Putamen (tissue), 1 donor: ENCODE measurements at regions not wholly inside any gene's neighbourhood (a gene's known extent, or its start where the extent isn't known, plus 50 kb on each side); places are given as distances from the start of the nearest gene placed in this dataset.
"Not testable (repeated sequence)": the region's sequence is repeated elsewhere in the genome, so short reads cannot be mapped to it uniquely, and the experiment has no call there.

Experiments used
- DNase-seq: peaks from one replicate; pipeline ENCODE4 v3.0.0-alpha.2; 2016; ENCODE audit warnings: low spot score

DNA sequence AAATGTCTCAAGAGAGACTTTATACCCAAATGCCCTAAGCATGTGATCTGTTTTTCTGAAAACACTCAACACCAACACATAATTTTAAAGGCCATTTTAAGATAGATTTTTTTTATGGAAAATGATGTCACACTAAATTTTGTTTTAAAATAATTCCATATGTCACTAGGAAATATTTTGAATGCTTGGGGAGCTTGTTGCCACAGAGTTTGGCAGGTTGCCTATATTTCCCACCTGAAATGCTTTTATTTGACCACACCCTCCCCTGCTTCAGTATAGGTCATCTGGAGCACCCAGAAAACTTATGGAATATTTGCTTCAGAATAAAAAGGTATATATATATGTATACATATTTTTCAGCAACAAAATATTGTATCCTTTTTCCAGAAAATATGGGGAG is 180.0 kb upstream of the ANK3 start:
- no peak for DNase-seq

DNA sequence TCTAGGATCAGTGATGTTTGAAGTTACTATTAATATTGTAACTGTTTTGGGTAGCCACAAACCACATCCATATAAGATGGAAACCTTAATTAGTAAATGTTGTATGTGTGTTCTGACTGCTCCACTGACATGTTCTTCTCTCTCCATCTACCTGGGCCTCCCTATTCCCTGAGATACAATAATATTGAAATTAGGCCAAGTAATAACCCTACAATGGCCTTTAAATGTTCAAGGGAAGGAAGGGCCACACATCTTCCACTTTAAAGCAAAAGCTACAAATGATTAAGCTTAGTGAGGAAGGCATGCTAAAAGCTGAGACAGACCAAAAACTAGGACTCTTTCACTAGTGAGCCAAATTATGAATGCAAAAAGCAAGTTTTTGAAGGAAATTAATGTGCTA is 176.4 kb upstream of the ANK3 start:
- DNase-seq, result no peak

DNA sequence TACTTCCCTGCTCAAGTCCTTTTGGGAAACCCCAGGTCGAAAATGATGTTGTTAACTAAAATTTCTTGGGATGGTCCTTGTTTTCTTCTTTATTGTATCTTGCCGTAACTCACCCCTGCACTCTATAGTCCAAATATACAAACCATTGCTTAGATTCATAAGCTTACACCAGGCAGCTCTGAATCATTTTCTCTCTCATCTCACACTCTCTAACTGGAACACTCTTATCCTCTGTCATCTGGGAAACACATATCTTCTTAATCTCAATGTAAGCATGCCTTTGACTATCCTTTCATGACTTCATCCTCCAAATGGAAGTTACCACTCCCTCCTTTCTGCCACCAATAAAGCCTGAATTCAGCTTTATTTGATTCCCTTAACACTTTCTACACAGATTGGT is 175.8 kb upstream of the ANK3 start:
- DNase-seq, result no peak

DNA sequence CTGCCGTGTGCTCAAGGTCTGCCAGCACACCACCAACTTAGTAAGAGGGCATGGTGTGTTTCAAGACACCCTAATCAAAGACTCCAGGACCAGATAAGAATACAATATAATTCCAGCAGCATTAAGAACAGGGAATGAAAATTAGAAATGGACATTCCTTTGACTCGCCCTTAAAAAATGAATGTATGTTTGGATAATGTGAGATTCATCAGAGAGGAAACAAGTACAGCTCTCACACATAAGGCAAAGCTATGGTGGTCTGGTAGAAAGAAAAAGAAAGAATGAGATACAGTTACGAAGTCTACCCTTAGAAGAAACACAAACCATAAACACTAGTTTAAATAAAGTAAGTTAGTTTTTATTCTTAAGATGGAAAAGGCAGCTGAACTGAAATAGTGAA is 174.8 kb upstream of the ANK3 start:
- no peak for DNase-seq

DNA sequence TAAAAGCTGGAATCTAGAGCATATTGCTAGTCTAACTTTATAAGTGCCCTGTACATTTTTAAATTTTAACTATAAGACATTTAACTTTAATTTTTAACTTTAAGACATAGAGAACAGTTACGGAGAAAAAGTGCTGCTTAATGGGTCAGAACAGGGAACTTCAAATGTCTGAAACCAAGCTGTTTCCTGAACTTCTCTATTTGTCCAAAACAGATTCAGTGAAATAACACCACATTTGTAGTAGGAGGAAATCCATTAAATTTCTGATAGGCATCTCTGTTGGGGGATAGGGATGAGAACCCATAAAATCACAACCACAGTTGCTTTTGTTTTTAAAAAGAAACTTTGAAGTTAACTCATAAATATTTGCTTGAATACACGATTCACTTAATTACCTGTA is 170.8 kb upstream of the ANK3 start:
- no peak for DNase-seq

DNA sequence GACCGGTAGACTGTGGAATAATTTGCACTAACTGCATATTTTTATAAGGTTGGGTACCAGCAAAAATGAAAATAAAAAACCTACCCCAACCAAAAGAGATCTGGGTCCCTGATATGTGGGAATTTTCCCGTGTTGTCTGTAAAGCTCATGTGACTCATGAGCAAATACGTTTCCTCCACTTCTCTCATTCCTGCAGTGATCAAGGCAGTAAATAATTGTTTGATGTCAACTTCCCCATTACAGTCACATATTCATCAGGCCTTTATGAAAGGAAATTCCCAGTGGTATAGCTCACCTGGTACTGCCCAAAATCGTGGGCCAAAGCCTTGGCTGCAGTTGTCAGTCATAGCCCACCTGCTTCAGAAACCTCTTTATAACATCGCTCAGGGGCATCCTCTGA is 166.0 kb upstream of the ANK3 start:
- DNase-seq, result no peak

DNA sequence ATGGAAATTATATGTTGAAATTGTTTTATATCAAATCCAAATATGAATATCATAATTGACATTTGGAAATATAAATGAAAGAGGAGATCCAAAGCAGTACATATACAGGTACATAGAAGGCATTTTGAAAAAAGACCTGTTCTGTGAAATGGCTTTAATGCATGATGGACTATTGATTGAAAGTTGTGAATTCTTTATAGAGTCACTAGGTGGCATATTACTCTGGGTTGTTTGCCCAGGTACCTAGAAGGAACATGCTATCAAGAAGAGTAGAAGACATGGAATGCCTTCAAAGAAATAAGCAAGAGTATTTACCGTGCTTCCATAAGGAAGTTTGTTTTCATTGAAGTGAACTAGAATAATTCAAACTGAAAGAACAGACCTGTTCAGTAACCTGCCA is 160.0 kb upstream of the ANK3 start:
- no peak for DNase-seq

DNA sequence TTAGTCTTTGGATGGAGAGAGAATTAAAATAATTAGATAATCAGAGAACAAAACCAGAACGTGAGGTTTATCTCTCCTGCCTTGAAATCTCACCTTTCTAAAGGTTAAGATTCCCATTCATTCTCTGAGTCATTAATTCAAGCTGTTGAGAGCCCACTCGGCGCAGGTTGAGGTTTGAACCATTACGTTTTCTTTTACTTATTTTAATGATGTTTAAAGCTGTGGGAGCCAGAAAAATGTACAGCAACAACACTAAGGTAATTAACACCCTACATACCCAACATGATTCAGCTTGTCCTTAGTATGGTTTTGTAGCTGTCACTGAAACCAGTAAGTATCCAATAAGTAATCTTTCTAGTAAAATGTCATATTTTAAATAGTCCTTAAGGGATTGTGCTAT is 153.0 kb upstream of the ANK3 start:
- DNase-seq, result no peak

DNA sequence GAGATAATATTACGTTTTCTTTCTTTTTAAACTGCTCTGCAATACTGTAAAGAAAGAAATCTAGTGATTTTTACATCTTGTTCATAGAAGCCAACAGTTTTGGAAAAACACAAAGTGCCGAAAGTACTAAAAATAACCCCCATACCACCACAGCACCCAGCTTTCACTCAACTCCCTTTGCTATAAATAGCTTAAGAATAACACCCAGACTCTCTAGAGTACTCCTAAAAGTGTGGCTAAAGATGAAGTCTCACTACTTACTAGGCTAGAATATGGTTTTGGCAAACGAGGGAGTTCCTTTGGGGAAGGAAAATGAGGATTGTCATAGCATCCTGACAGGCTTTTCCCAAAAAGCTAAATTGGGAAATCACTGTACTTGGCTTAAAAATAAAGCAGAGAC is 151.8 kb upstream of the ANK3 start:
- DNase-seq, result no peak

DNA sequence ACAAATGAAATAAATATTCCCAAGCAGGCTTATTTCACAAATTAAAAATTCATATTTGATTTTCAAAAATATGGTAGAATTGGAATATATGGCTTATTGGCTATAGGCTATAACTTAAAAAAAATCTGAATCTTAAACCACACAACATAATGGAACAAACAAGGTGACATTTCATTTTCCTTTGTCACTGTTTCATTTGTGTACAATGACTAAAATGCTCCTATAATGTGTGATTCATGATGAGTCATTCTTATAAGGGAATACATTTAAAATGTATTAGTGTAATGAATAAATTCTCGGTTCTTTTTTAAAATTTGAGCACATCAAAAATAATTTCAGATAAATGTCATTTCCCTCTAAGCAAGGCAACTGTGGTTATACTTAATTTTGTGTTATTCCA is 148.0 kb upstream of the ANK3 start:
- no peak for DNase-seq

DNA sequence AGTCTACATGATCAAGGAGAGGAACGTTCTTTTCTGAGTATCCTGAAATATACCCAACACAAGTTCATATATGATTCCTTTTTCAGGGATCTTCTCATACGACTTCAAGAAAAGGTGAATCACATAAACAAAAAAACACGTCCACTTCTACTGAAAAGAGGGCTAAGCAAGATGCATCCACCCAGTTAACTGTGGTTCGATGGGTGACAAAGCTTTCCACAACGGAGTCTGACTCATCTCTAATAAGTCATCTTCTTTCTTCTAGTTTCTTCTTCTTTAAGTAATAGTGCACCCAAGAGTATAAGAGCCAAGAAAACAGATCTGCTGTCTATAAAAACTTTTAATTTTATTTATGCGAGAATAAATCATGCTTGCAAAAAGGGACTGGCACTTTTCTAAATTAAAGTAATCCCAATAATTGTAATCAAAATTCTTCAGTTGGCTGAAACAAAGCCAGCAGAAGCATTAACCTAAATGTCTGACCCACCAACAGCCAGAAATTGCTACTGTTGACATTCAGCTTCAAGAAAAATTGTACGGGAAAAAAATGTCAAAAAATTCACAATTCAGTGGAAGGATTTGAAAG is 146.9 kb upstream of the ANK3 start:
- no peak for DNase-seq

DNA sequence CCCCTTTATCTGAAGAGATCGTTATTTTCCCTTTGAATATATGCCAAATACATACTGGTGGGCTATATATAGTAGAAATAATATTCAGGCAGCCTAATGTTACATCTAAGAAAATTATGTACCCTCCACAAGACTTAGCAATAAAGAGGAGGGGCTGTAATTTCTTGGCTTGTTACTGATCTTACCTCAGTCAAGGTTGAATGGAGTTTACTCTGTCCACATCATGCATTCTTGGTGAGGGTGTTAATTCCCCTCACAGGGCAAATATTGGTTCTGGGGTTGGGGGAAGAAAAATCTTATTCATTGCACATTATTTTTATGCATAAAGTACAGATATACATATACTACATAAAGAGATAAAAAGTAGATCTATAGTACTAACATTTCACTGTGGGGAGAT is 145.8 kb upstream of the ANK3 start:
- DNase-seq, result no peak

DNA sequence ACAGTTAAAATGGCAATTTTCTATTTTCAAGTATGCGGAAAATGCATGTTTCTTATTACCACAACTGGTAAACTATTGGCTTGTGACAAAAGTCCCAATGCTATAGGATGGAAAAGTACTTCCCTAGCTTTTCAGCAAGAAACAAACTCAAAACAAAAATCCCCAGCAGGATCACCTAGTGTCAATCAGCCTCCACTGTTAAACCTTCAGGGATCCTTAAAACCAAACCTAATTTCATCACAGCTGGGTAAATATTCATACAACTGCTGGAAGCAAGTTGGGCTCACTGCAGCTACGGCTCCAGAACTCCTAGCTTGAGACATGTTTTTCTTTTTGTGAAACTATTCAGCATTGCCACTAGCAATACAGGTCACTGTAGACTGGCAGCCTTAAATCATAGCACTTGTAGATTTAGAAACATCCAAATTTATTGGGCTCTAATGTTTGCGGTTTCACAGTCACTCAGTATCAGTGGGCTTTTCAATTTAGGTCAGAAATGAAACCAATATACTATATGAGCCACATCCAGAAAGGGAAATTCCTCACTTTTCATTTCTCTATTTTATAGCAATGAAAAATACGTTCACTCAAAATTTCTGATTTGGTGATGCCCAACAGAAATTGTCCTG is 145.2 kb upstream of the ANK3 start:
- no peak for DNase-seq

DNA sequence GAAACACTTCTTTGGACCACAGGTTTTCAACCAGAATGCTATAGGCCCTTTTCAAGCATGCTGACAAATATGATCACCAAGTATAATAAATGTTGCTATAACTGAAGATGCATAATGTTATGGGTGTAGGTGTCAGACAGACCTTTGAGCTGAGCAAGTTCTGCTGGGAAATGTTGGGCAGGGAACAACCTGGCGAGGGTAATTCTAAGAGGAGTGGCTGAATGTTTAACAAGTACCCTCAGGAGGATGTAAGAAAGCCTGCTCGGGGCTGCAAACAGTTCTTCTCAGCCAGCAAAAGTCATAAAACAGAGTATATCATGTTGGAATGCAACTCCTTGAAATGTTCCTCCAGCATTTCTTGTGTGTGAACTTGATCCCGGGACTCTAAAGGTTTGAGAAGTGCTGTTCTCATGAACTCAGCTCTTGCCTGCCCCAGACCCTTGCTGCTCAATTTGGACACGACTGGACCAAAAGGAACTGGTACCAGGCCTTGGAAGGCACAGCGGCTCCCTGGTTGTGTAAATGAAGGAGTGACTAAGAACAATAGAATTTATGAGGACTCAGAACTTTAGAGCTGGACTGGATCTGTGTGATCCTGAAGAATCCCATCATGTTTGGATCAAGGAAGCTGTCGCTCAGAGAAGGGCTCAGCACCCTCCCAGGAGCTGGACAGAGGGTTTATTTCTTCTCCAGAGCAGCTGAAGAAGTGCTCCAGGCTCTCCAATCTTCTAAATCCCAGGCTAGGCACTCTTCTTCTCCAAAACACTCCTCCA is 143.2 kb upstream of the ANK3 start:
- no peak for DNase-seq

DNA sequence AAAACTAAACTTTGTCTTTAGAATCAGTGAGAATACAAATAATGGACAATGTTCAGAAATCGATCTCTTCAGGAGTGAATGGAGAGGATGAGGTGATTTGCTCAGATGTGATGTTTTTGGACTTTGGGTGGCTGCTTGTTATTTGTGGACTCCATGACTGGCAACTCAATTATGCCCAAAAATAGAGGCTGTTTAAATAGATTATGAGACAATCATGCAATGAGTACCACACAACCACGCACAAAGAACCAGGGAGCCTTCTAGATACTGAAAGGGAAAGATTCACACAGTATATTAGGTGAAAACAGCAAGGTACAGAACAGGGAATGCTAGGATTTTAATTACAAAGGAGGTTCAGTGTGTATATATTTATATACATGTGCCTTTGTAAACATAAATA is 141.3 kb upstream of the ANK3 start:
- DNase-seq, result no peak

DNA sequence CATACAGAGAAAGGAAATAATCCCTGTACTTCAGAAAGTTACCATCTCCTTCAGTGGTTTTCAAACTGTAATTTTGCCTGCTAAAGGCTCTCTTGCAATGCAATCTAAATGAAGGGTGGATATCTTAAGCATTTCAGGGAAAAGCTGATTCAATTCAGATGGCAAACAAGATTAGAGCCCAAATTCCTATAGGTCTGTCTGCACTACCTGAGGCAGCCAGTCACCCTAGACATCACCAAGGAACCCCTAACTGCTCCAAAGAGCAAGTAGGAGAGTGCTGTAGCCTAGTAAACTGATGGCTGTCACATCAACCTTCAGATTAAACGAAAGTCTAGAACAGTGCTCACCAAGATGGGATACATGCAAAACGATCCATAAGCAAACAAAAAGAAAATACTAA is 138.0 kb upstream of the ANK3 start:
- DNase-seq, result no peak

DNA sequence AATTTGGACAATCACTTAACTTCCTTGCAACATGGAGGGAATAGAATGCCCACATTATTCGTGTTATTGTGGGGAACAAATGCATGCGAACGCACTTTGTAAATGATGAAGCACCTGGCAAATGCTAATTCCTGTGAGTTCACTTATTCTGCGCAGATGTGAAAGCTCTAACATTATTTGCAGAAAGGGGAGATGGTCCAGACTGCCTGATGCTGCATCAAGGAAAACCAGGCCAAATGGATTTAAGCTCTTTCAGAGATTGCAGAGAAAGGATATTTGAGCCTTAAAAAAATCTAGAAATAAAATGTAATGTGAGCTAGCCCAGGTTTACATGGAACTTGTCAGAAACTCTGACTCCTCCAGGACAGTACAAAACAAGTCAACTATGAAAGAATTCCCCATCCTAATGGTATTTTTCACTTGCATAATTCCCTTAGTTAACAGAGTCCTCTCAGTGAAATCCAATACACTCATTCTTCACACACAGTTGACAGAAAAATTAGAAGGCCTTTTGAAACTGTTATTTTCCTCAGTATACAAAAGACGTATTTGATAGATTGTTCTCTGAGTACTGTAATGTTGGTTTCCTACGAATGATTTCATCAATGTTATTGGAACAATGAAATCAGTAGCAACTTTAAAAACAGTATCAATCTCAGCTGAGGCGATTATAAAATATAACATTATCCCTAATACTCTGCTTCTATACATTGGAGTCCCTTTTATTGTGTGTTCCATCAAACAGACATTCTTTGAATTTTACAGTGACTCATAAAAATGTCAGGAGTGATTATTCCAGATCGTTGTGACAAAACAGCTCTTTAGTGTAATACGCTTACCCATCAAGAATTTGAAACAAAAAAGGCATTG is 136.3 kb upstream of the ANK3 start:
- peak; percentile 81 for DNase-seq

DNA sequence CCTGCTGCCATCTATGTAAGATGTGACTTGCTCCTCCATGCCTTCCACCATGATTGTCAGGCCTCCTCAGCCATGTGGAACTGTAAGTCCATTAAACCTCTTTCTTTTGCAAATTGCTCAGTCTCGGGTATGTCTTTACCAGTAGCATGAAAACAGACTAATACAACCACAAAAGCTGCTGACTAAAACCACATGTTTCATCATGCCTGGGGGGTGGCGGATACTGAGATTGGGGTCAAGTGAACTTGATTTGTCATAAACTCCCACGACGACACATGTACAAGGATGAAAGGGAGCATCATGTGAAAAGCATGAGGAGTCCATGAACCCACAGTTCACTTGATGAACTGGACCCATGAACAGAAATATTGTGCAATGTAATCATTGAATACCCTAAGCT is 134.9 kb upstream of the ANK3 start:
- DNase-seq, result no peak

DNA sequence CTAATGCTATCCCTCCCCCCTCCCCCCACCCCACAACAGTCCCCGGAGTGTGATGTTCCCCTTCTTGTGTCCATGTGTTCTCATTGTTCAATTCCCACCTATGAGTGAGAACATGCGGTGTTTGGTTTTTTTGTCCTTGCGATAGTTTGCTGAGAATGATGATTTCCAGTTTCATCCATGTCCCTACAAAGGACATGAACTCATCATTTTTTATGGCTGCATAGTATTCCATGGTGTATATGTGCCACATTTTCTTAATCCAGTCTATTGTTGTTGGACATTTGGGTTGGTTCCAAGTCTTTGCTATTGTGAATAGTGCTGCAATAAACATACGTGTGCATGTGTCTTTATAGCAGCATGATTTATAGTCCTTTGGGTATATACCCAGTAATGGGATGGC is 133.7 kb upstream of the ANK3 start:
- DNase-seq, result not testable (repeated sequence)

DNA sequence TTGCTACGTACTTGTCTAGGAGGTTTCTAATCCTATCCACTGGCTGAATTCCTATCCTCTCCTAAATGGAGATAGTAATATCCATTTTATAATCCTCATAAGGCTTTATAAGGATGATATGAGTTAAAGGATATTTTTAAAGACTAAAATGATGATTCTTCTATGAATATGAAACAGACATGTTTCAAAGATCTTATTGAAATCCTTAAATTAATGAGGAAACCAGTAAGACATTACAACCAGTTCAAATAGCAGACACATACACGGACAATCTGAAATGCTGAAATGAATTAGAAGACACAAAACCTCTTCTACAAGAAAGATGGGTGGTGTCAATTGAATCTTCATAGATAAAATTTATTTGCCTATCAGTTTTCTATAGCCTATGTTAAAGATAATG is 132.9 kb upstream of the ANK3 start:
- DNase-seq, result no peak

DNA sequence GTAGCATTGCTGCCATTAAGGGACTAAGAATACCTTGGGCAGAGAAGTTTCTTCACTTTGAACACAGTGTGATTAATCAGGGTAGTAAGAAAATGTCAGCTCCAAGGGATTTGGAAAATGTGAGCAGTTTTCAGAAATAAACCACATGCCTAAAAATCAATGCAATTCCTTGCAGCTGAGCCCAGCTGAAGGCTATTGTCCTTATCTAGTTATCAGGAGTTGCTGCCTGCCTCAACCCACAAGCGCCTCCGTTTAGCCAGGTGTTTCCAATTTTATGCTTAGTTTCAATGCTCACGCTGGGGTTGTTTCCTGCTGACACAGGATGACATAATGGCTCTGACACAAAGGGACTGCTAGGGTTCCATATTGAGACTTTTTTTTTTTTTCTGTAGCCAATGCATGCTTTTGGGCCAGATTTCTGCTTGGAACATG is 132.3 kb upstream of the ANK3 start:
- DNase-seq, result no peak

DNA sequence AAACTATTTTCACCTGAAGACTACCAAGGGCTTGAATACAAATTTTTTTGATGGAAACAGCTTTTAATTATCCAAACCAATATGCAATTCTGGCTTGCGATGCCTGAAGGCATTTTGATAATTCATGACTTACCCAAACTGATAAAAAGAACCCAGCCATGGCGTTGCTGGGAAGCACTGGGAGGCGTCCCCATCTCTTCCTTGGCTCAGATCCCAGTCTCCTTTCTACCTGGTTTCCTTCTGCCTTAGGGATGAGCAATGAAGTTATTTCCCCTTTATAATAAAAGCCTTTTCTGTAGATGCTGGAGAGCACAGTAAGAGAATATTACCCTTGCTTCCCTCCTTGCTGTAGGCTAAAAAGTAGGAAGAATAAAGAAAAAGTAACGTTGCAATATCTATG is 129.1 kb upstream of the ANK3 start:
- no peak for DNase-seq

DNA sequence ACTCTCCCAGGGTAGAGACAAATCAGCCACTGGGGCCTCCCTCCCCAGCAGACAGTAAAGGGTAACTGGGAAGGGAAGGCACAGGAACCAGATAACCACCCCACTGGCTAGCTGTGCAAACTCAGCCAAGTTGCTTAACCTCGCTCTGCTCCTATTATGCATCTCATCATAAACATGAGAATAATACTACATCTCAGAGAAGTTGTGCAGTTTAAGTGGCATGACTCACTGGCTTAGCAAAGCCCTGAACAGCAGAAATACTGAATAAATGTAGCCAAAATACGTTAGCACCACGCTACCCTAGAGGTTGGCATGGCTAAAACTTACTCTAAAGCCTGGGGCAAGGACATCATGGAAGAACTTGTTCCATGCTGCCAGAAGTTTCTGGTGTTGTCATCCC is 128.1 kb upstream of the ANK3 start:
- DNase-seq, result no peak
